SIG-M5 (cell line): ENCODE measurements at regions not wholly inside any gene's neighbourhood (a gene's known extent, or its start where the extent isn't known, plus 50 kb on each side); places are given as distances from the start of the nearest gene placed in this dataset.
"Not testable (repeated sequence)": the region's sequence is repeated elsewhere in the genome, so short reads cannot be mapped to it uniquely, and the experiment has no call there.

ENCODE experiments used
- DNase-seq: peaks from one replicate; lab custom pipeline; 2025; lab: John Stamatoyannopoulos, UW

GRCh38 chr6:165008971-165009370 lies 300.4 kb downstream of the C6orf118 start:
- no peak for DNase-seq

GRCh38 chr6:165002866-165003265 lies 306.5 kb downstream of the C6orf118 start:
- no peak for DNase-seq

- DNase-seq: no peak
Observed at GRCh38 chr6:165002358-165002757, 307.0 kb downstream of the C6orf118 start.

GRCh38 chr6:165001502-165002157 lies 307.8 kb downstream of the C6orf118 start:
- no peak for DNase-seq

- no peak for DNase-seq
Observed at GRCh38 chr6:164998297-164998696, 311.1 kb downstream of the C6orf118 start.

GRCh38 chr6:164996838-164997237 lies 312.6 kb downstream of the C6orf118 start:
- no peak for DNase-seq

- no peak for DNase-seq
Observed at GRCh38 chr6:164991573-164991972, 317.8 kb downstream of the C6orf118 start.

- DNase-seq: no peak
Observed at GRCh38 chr6:164990901-164991300, 318.5 kb downstream of the C6orf118 start.

GRCh38 chr6:164982389-164982788 lies 327.0 kb downstream of the C6orf118 start:
- no peak for DNase-seq

GRCh38 chr6:164967102-164967501 lies 342.3 kb downstream of the C6orf118 start:
- DNase-seq: no peak

- no peak for DNase-seq
Observed at GRCh38 chr6:164962805-164963204, 346.6 kb downstream of the C6orf118 start.

GRCh38 chr6:164947164-164947563 lies 362.2 kb downstream of the C6orf118 start:
- no peak for DNase-seq

- no peak for DNase-seq
Observed at GRCh38 chr6:164942271-164942670, 367.1 kb downstream of the C6orf118 start.

GRCh38 chr6:164933238-164933794 lies 376.1 kb downstream of the C6orf118 start:
- not testable (repeated sequence) for DNase-seq

- DNase-seq: no peak
Observed at GRCh38 chr6:164929408-164929977, 379.9 kb downstream of the C6orf118 start.

GRCh38 chr6:164928728-164929407 lies 380.5 kb downstream of the C6orf118 start:
- no peak for DNase-seq

- DNase-seq: no peak
Observed at GRCh38 chr6:164928057-164928727, 381.2 kb downstream of the C6orf118 start.

GRCh38 chr6:164927288-164928056 lies 381.9 kb downstream of the C6orf118 start:
- no peak for DNase-seq

GRCh38 chr6:164926686-164927085 lies 382.7 kb downstream of the C6orf118 start:
- DNase-seq: no peak

- DNase-seq: no peak
Observed at GRCh38 chr6:164925681-164926530, 383.5 kb downstream of the C6orf118 start.

GRCh38 chr6:164924674-164925073 lies 384.7 kb downstream of the C6orf118 start:
- DNase-seq: no peak
